GM12872 (cell line): ENCODE measurements at regions not wholly inside any gene's neighbourhood (a gene's known extent, or its start where the extent isn't known, plus 50 kb on each side); places are given as distances from the start of the nearest gene placed in this dataset.

Source experiments
- CTCF ChIP-seq: IDR thresholded peaks from 3 replicates; pipeline ENCODE4 v1.5.1; 2011; ENCODE audit warnings: low read depth, mild to moderate bottlenecking, low read length, moderate library complexity; ENCODE audit not compliant: insufficient read depth

GRCh38 chr6:71498638-71499037 is 210.0 kb downstream of the OGFRL1 start:
- TF ChIP-seq CTCF, result no peak

GRCh38 chr6:71499667-71500066 is 211.1 kb downstream of the OGFRL1 start:
- no peak for TF ChIP-seq CTCF

GRCh38 chr6:71502168-71502567 is 213.6 kb downstream of the OGFRL1 start:
- TF ChIP-seq CTCF, result no peak

GRCh38 chr6:71502956-71503355 is 214.3 kb downstream of the OGFRL1 start:
- TF ChIP-seq CTCF, result no peak

GRCh38 chr6:71507183-71507582 is 218.6 kb downstream of the OGFRL1 start:
- no peak for TF ChIP-seq CTCF

GRCh38 chr6:71509191-71510005 is 220.8 kb downstream of the OGFRL1 start:
- no peak for TF ChIP-seq CTCF

GRCh38 chr6:71510057-71510713 is 221.6 kb downstream of the OGFRL1 start:
- peak; percentile 48 for TF ChIP-seq CTCF
